Amniotic stem cell (primary cell): ENCODE measurements at regions not wholly inside any gene's neighbourhood (a gene's known extent, or its start where the extent isn't known, plus 50 kb on each side); places are given as distances from the start of the nearest gene placed in this dataset.
A peak's percentile ranks its signal among the peaks of the same experiment; 100 is the strongest.
"Not testable (repeated sequence)": the region's sequence is repeated elsewhere in the genome, so short reads cannot be mapped to it uniquely, and the experiment has no call there.

Source experiments
- DNase-seq: peaks from one replicate; lab custom pipeline; 2025; lab: John Stamatoyannopoulos, UW

GRCh38 chr4:122973465-122973864 is 51.1 kb upstream of the NUDT6 start:
- no peak for DNase-seq

GRCh38 chr4:122976111-122976510 is 53.7 kb upstream of the NUDT6 start:
- no peak for DNase-seq

- no peak for DNase-seq
These were observed 54.7 kb upstream of the NUDT6 start for GRCh38 chr4:122977103-122977502.

- DNase-seq = no peak
These were observed 55.7 kb upstream of the NUDT6 start for GRCh38 chr4:122978109-122978508.

- DNase-seq = no peak
These were observed 56.4 kb upstream of the NUDT6 start for GRCh38 chr4:122978789-122979188.

- DNase-seq = no peak
These were observed 58.5 kb upstream of the NUDT6 start for GRCh38 chr4:122980860-122981259.

GRCh38 chr4:122988696-122989095 is 66.3 kb upstream of the NUDT6 start:
- no peak for DNase-seq

GRCh38 chr4:122990891-122991290 is 68.5 kb upstream of the NUDT6 start:
- DNase-seq = no peak

- DNase-seq = no peak
These were observed 69.7 kb upstream of the NUDT6 start for GRCh38 chr4:122992057-122992456.

- no peak for DNase-seq
These were observed 70.2 kb upstream of the NUDT6 start for GRCh38 chr4:122992641-122993040.

- no peak for DNase-seq
These were observed 74.0 kb upstream of the NUDT6 start for GRCh38 chr4:122996350-122996749.

- DNase-seq = no peak
These were observed 75.2 kb upstream of the NUDT6 start for GRCh38 chr4:122997463-122998101.

- DNase-seq = not testable (repeated sequence)
These were observed 81.7 kb upstream of the NUDT6 start for GRCh38 chr4:123004079-123004478.

- DNase-seq = not testable (repeated sequence)
These were observed 82.7 kb upstream of the NUDT6 start for GRCh38 chr4:123005126-123005525.

- DNase-seq = no peak
These were observed 85.3 kb upstream of the NUDT6 start for GRCh38 chr4:123007679-123008078.

- DNase-seq = not testable (repeated sequence)
These were observed 90.0 kb upstream of the NUDT6 start for GRCh38 chr4:123012416-123012815.

- no peak for DNase-seq
These were observed 91.6 kb upstream of the NUDT6 start for GRCh38 chr4:123014038-123014437.

- DNase-seq = no peak
These were observed 94.7 kb upstream of the NUDT6 start for GRCh38 chr4:123017078-123017477.

GRCh38 chr4:123017636-123018395 is 95.4 kb upstream of the NUDT6 start:
- peak; percentile 42 for DNase-seq

- no peak for DNase-seq
These were observed 96.0 kb upstream of the NUDT6 start for GRCh38 chr4:123018396-123018775.

- no peak for DNase-seq
These were observed 97.9 kb upstream of the NUDT6 start for GRCh38 chr4:123020285-123020684.

GRCh38 chr4:123023647-123024046 is 101.2 kb upstream of the NUDT6 start:
- no peak for DNase-seq

GRCh38 chr4:123024710-123025109 is 102.3 kb upstream of the NUDT6 start:
- DNase-seq = no peak

GRCh38 chr4:123025398-123025797 is 103.0 kb upstream of the NUDT6 start:
- DNase-seq = no peak
